Calu3 (cell line): ENCODE measurements at regions not wholly inside any gene's neighbourhood (a gene's known extent, or its start where the extent isn't known, plus 50 kb on each side); places are given as distances from the start of the nearest gene placed in this dataset.

Source experiments
- BruUV-seq: library from RNA; stranded (reverse); fragments of 400-500 nt; replicated peaks from 2 replicates; lab custom pipeline; 2021; lab: Mats Ljungman, UMichigan
- CTCF ChIA-PET: fragments of 300-600 bp; sonication (Branson Sonifier 250); formaldehyde crosslinking; loops from one replicate; lab custom pipeline; 2022; ENCODE audit warnings: antibody characterized with exemption; lab: Charles Lee
- DNase-seq: peaks from one replicate; pipeline ENCODE4 v3.0.0; 2022
- H3K27ac Mint-ChIP-seq: one replicate; pipeline ENCODE4 v1.8.0; 2022; ENCODE audit warnings: mixed read lengths; ENCODE audit not compliant: unreplicated experiment
- H3K27me3 Mint-ChIP-seq: one replicate; pipeline ENCODE4 v1.8.0; 2022; ENCODE audit warnings: mixed read lengths; ENCODE audit not compliant: unreplicated experiment
- H3K36me3 Mint-ChIP-seq: one replicate; pipeline ENCODE4 v1.8.0; 2022; ENCODE audit warnings: mild to moderate bottlenecking, moderate library complexity, mixed read lengths; ENCODE audit not compliant: insufficient read depth, unreplicated experiment
- H3K4me1 Mint-ChIP-seq: one replicate; pipeline ENCODE4 v1.8.0; 2022; ENCODE audit warnings: mild to moderate bottlenecking, low read depth, mixed read lengths; ENCODE audit not compliant: unreplicated experiment
- H3K4me3 Mint-ChIP-seq: one replicate; pipeline ENCODE4 v1.8.0; 2022; ENCODE audit warnings: mild to moderate bottlenecking, low read depth, moderate library complexity, mixed read lengths; ENCODE audit not compliant: unreplicated experiment
- H3K9me3 Mint-ChIP-seq: one replicate; pipeline ENCODE4 v1.8.0; 2022; ENCODE audit warnings: low read depth, mixed read lengths; ENCODE audit not compliant: unreplicated experiment
- CTCF ChIP-seq: fragments of 200-600 bp; IDR thresholded peaks from one replicate; pipeline ENCODE4 v1.8.0; 2022; ENCODE audit warnings: antibody characterized with exemption; ENCODE audit not compliant: unreplicated experiment
- intact Hi-C: fragments of 100-400 bp; cut with micrococcal nuclease; formaldehyde crosslinking; loops from one replicate; pipeline ENCODE4 v1.10.0; 2022; ENCODE audit not compliant: unreplicated experiment

GRCh38 chr5:51958473-51958872, 575.2 kb downstream of the ISL1 start:
- no peak for TF ChIP-seq CTCF
- CTCF ChIA-PET: no interaction called here

GRCh38 chr5:51960617-51961121, 577.4 kb downstream of the ISL1 start:
- CTCF ChIA-PET: no interaction called here
- Mint-ChIP-seq H3K4me1 (no peaks in the 10 kb centered on the region), H3K27ac (no peak overlapping the region), H3K27me3 (no peaks in the 10 kb centered on the region), H3K9me3 (no peaks in the 10 kb centered on the region), H3K4me3 (no peak overlapping the region), H3K36me3 (no peaks in the 10 kb centered on the region)
- no TSS peak for BruUV-seq
- DNase-seq: no peak
- intact Hi-C loops: loop anchor here (2.0 to 10.0 kb wide), 4 partner anchors 276 to 998 kb away; no protein-coding TSS in a partner anchor
- TF ChIP-seq CTCF: no peak

More at GRCh38 chr5:51958473-51958872, 575.2 kb downstream of the ISL1 start:
- Mint-ChIP-seq H3K9me3 (no peaks in the 10 kb centered on the region), H3K4me1 (no peaks in the 10 kb centered on the region), H3K27me3 (no peaks in the 10 kb centered on the region), H3K4me3 (no peak overlapping the region), H3K36me3 (no peaks in the 10 kb centered on the region), H3K27ac (no peak overlapping the region)
- intact Hi-C loops: no loop called here
- BruUV-seq: no TSS peak
- no peak for DNase-seq

GRCh38 chr5:51961154-51961562, 577.9 kb downstream of the ISL1 start:
- Mint-ChIP-seq H3K27me3 (no peaks in the 10 kb centered on the region), H3K36me3 (no peaks in the 10 kb centered on the region), H3K4me1 (no peaks in the 10 kb centered on the region), H3K4me3 (no peak overlapping the region), H3K27ac (no peak overlapping the region), H3K9me3 (no peaks in the 10 kb centered on the region)
- BruUV-seq: no TSS peak
- intact Hi-C loops: loop anchor here (2.0 to 10.0 kb wide), 4 partner anchors 276 to 998 kb away; no protein-coding TSS in a partner anchor
- DNase-seq: no peak
- no peak for TF ChIP-seq CTCF
- CTCF ChIA-PET: no interaction called here

GRCh38 chr5:51968756-51969155, 585.5 kb downstream of the ISL1 start:
- no peaks in the 10 kb centered on the region for H3K4me1 Mint-ChIP-seq
- intact Hi-C loops: loop anchor here (10.0 kb wide), 2 partner anchors 284 to 504 kb away; no protein-coding TSS in a partner anchor
- no peak for TF ChIP-seq CTCF
- H3K4me3 Mint-ChIP-seq: no peak overlapping the region
- H3K27ac Mint-ChIP-seq: no peak overlapping the region
- H3K9me3 Mint-ChIP-seq: no peaks in the 10 kb centered on the region
- BruUV-seq: no TSS peak
- H3K27me3 Mint-ChIP-seq: no peaks in the 10 kb centered on the region
- DNase-seq: no peak
- CTCF ChIA-PET: no interaction called here
- no peaks in the 10 kb centered on the region for H3K36me3 Mint-ChIP-seq
